Gastroesophageal sphincter (tissue), 4 donors: ENCODE measurements at regions not wholly inside any gene's neighbourhood (a gene's known extent, or its start where the extent isn't known, plus 50 kb on each side); places are given as distances from the start of the nearest gene placed in this dataset.
"Not testable (repeated sequence)": the region's sequence is repeated elsewhere in the genome, so short reads cannot be mapped to it uniquely, and the experiment has no call there.

Source experiments
- ATAC-seq: fragments of 150-250 bp; one replicate; pipeline ENCODE4 v1.9.1; 2016; ENCODE audit warnings: mild to moderate bottlenecking, moderate library complexity
- H3K27ac ChIP-seq, 4 donors: fragments of 200-600 bp; sonication (generic) in 3 of 4; 1 replicate in 3 of 4; 2 replicates in 1 of 4; pipeline ENCODE4 v1.5.1; 2016 to 2019
- H3K27me3 ChIP-seq: fragments of 200-600 bp; sonication (generic); one replicate; pipeline ENCODE4 v1.5.1; 2019
- H3K36me3 ChIP-seq, 2 donors: fragments of 200-600 bp; sonication (generic); one replicate each; pipeline ENCODE4 v1.5.1; 2019; ENCODE audit warnings: control low read depth in 1 of 2
- H3K4me1 ChIP-seq, 3 donors: fragments of 200-600 bp; sonication (generic); 1 replicate in 2 of 3; 2 replicates in 1 of 3; pipeline ENCODE4 v1.5.1; 2016 to 2019; ENCODE audit warnings: control low read depth in 2 of 3
- H3K4me3 ChIP-seq, 2 donors: fragments of 200-600 bp; sonication (generic); one replicate each; pipeline ENCODE4 v1.5.1; 2019; ENCODE audit warnings: mild to moderate bottlenecking in 1 of 2, moderate library complexity in 1 of 2
- H3K9me3 ChIP-seq, 3 donors: fragments of 200-600 bp; sonication (generic); one replicate each; pipeline ENCODE4 v1.5.1; 2017 to 2019; ENCODE audit warnings: control low read depth in 2 of 3
- CTCF ChIP-seq, 4 experiments: fragments of 200-600 bp in 2 of 4; fragments of 450-650 bp in 2 of 4; sonication (generic) in 1 of 4; IDR thresholded peaks; one replicate each; pipeline ENCODE4 v1.5.1; 2017 to 2019; ENCODE audit warnings: antibody characterized with exemption in 4 of 4, mild to moderate bottlenecking in 2 of 4, moderate library complexity in 2 of 4
- EP300 ChIP-seq: sonication (generic); formaldehyde crosslinking; IDR thresholded peaks from one replicate; pipeline ENCODE4 v1.6.1; 2017; ENCODE audit warnings: antibody characterized with exemption, mild to moderate bottlenecking
- POLR2A ChIP-seq, 2 donors: fragments of 450-650 bp; IDR thresholded peaks; one replicate each; pipeline ENCODE4 v1.6.1; 2017; ENCODE audit warnings: antibody characterized with exemption in 2 of 2, mild to moderate bottlenecking in 2 of 2, moderate library complexity in 1 of 2
- POLR2AphosphoS5 ChIP-seq: sonication (generic); formaldehyde crosslinking; IDR thresholded peaks from one replicate; pipeline ENCODE4 v1.6.1; 2017; ENCODE audit warnings: antibody characterized with exemption
- WGBS, 2 donors: methylation state at CpG; one replicate each; pipeline ENCODE4 v1.1.5; 2018; ENCODE audit warnings: low coverage in 1 of 2; 5-methylcytosine and 5-hydroxymethylcytosine counted together

- peaks cover 0 to 6% (median 0%) of the 10 kb centered on the region in 3 donors for H3K9me3 ChIP-seq
- H3K36me3 ChIP-seq = no peaks in the 10 kb centered on the region
- ATAC-seq = no peak
- no peaks in the 10 kb centered on the region for H3K4me1 ChIP-seq
- H3K27ac ChIP-seq = no peak overlapping the region
- TF ChIP-seq EP300 = no peak
- no peaks in the 10 kb centered on the region for H3K27me3 ChIP-seq
- WGBS, 2 donors = 80 to 83% methylated on average over 2 of the region's 2 CpGs
- no peak overlapping the region for H3K4me3 ChIP-seq
Observed at GRCh38 chr12:59401862-59402261, 194.0 kb upstream of the SLC16A7 start.

GRCh38 chr12:59398164-59398563 is 197.7 kb upstream of the SLC16A7 start:
- H3K4me1 ChIP-seq = no peaks in the 10 kb centered on the region
- no peak overlapping the region for H3K27ac ChIP-seq
- H3K9me3 ChIP-seq = peaks cover 0 to 6% (median 0%) of the 10 kb centered on the region in 3 donors
- ATAC-seq = no peak
- no peak for TF ChIP-seq POLR2AphosphoS5
- no peak for TF ChIP-seq EP300
- TF ChIP-seq POLR2A (IDR thresholded peaks at IDR 0.05) = no peak
- no peak for TF ChIP-seq CTCF (IDR thresholded peaks at IDR 0.05)
- H3K36me3 ChIP-seq = no peaks in the 10 kb centered on the region
- H3K27me3 ChIP-seq = no peaks in the 10 kb centered on the region
- WGBS, 2 donors = 88 to 89% methylated on average over 1 of the region's 1 CpG
- no peak overlapping the region for H3K4me3 ChIP-seq

- WGBS, 2 donors = 81 to 89% methylated on average over 4 of the region's 4 CpGs
- H3K4me3 ChIP-seq = no peak overlapping the region
- no peaks in the 10 kb centered on the region for H3K27me3 ChIP-seq
- peaks cover 0 to 6% (median 0%) of the 10 kb centered on the region in 3 donors for H3K9me3 ChIP-seq
- no peaks in the 10 kb centered on the region for H3K4me1 ChIP-seq
- no peaks in the 10 kb centered on the region for H3K36me3 ChIP-seq
- TF ChIP-seq POLR2AphosphoS5 = no peak
- TF ChIP-seq POLR2A (IDR thresholded peaks at IDR 0.05) = no peak
- no peak for TF ChIP-seq EP300
- TF ChIP-seq CTCF (IDR thresholded peaks at IDR 0.05) = no peak
- no peak for ATAC-seq
- H3K27ac ChIP-seq = no peak overlapping the region
Observed at GRCh38 chr12:59396919-59397318, 198.9 kb upstream of the SLC16A7 start.

GRCh38 chr12:59396519-59396918 is 199.3 kb upstream of the SLC16A7 start:
- no peak for TF ChIP-seq POLR2AphosphoS5
- Histone ChIP-seq H3K27ac (no peak overlapping the region), H3K36me3 (no peaks in the 10 kb centered on the region), H3K4me1 (no peaks in the 10 kb centered on the region), H3K9me3 (peaks cover 0 to 6% (median 0%) of the 10 kb centered on the region in 3 donors), H3K27me3 (no peaks in the 10 kb centered on the region), H3K4me3 (no peak overlapping the region)
- ATAC-seq = no peak

GRCh38 chr12:59395310-59395709 is 200.5 kb upstream of the SLC16A7 start:
- H3K36me3 ChIP-seq, H3K27me3 ChIP-seq, ATAC-seq, H3K9me3 ChIP-seq, H3K27ac ChIP-seq, H3K4me1 ChIP-seq, H3K4me3 ChIP-seq: not testable (repeated sequence)

- Histone ChIP-seq H3K27me3 (no peaks in the 10 kb centered on the region), H3K36me3 (no peaks in the 10 kb centered on the region), H3K4me1 (no peaks in the 10 kb centered on the region), H3K27ac (no peak overlapping the region), H3K9me3 (no peaks in the 10 kb centered on the region), H3K4me3 (no peak overlapping the region)
- ATAC-seq = no peak
- 82 to 89% methylated on average over 4 of the region's 4 CpGs for WGBS, 2 donors
- no peak for TF ChIP-seq CTCF (IDR thresholded peaks at IDR 0.05)
- no peak for TF ChIP-seq POLR2A (IDR thresholded peaks at IDR 0.05)
- TF ChIP-seq POLR2AphosphoS5 = no peak
- TF ChIP-seq EP300 = no peak
Observed at GRCh38 chr12:59393506-59393905, 202.3 kb upstream of the SLC16A7 start.

- Histone ChIP-seq H3K4me3 (no peak overlapping the region), H3K36me3 (no peaks in the 10 kb centered on the region), H3K9me3 (no peaks in the 10 kb centered on the region), H3K27ac (no peak overlapping the region), H3K4me1 (no peaks in the 10 kb centered on the region), H3K27me3 (no peaks in the 10 kb centered on the region)
- no CpG with 5 or more reads among the region's 13 CpGs for WGBS, 2 donors
- TF ChIP-seq CTCF (IDR thresholded peaks at IDR 0.05) (no peak), POLR2AphosphoS5 (no peak), EP300 (no peak), POLR2A (IDR thresholded peaks at IDR 0.05) (no peak)
- ATAC-seq = no peak
Observed at GRCh38 chr12:59389968-59390576, 205.8 kb upstream of the SLC16A7 start.
